ENCODE measurements at regions not wholly inside any gene's neighbourhood (a gene's known extent, or its start where the extent isn't known, plus 50 kb on each side); places are given as distances from the start of the nearest gene placed in this dataset.

DNA sequence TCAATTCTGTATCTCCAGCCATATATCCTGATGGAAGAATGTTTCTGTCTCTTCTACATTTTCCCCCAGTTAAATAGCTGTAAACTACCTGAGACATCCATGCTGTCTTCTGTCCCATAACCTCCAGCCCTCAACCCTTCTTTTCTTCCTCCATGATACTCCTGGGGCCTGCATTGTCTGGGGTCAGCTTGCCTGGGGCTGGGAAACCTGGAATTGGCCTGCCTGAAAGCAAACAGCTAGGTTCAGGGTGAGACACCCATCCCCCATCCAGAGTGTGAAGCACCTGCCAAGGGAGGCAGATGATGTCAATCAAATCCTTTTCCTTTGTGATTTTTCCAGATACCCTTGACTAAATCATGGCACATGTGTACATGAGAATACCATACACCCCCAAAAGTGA, 313.7 kb upstream of the MGAT5 start:
- TF ChIP-seq, protein P1, sequence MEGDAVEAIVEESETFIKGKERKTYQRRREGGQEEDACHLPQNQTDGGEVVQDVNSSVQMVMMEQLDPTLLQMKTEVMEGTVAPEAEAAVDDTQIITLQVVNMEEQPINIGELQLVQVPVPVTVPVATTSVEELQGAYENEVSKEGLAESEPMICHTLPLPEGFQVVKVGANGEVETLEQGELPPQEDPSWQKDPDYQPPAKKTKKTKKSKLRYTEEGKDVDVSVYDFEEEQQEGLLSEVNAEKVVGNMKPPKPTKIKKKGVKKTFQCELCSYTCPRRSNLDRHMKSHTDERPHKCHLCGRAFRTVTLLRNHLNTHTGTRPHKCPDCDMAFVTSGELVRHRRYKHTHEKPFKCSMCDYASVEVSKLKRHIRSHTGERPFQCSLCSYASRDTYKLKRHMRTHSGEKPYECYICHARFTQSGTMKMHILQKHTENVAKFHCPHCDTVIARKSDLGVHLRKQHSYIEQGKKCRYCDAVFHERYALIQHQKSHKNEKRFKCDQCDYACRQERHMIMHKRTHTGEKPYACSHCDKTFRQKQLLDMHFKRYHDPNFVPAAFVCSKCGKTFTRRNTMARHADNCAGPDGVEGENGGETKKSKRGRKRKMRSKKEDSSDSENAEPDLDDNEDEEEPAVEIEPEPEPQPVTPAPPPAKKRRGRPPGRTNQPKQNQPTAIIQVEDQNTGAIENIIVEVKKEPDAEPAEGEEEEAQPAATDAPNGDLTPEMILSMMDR (IDR thresholded peaks at IDR 0.05; ENCODE audit: insufficient read depth, low read length, poor library complexity, severe bottlenecking): no peak
- H3K4me3 ChIP-seq (ENCODE audit: low read depth, low read length): no peak overlapping the region

DNA sequence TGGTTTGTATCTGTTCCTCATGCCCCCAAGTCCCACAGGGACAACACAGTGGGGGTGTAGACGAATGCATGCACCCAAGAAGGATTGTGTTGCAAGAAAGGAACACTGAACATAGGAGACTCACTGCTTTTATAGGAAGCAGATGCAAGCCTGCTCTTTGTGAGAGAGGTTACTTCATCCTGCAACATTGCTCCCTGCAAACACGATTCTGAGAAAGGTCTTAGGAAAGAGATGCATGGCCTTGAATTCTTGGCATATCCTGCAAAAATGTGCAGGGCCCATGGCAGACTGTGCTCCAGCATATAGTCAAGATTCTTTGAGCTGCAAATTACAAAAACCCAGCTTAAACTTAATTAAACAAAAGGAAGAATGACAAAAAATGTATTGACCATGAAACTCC, 312.2 kb upstream of the MGAT5 start:
- no peak for DNase-seq (ENCODE audit: low read depth)
- TF ChIP-seq, protein P1 (IDR thresholded peaks at IDR 0.05; ENCODE audit: insufficient read depth, low read length, poor library complexity, severe bottlenecking): no peak
- H3K4me3 ChIP-seq (ENCODE audit: low read depth, low read length): no peak overlapping the region
- H3K27me3 ChIP-seq (ENCODE audit: control insufficient read depth, insufficient read depth, low read length): no peaks in the 10 kb centered on the region
- no peaks in the 10 kb centered on the region for H3K36me3 ChIP-seq (ENCODE audit: control insufficient read depth, insufficient read depth, low read length)

More for the DNA sequence above, 313.7 kb upstream of the MGAT5 start:
- H3K27me3 ChIP-seq (ENCODE audit: control insufficient read depth, insufficient read depth, low read length): no peaks in the 10 kb centered on the region
- H3K36me3 ChIP-seq (ENCODE audit: control insufficient read depth, insufficient read depth, low read length): no peaks in the 10 kb centered on the region
- DNase-seq (ENCODE audit: low read depth): no peak

DNA sequence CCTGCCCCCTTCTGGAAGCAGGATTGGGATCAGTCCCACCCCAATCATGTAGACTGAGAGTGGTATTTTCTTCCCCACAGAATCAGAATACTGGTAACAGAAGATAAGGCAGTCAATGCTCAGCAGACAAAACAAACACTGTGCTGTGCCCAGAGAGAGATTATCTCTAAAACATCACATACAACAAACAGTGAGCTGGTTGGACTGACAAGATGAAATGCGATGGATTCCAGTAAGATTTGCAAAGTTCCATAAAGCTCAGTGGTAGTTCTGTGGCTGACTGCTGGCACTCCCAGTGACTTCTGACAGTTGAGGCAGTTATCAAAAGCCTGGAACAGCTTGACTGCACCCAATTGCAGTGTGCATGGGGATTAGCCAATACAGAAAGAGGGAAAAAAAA, 311.5 kb upstream of the MGAT5 start:
- no peaks in the 10 kb centered on the region for H3K27me3 ChIP-seq (ENCODE audit: control insufficient read depth, insufficient read depth, low read length)
- TF ChIP-seq, protein P1 (IDR thresholded peaks at IDR 0.05; ENCODE audit: insufficient read depth, low read length, poor library complexity, severe bottlenecking): no peak
- H3K4me3 ChIP-seq (ENCODE audit: low read depth, low read length): no peak overlapping the region
- DNase-seq (ENCODE audit: low read depth): no peak
- H3K36me3 ChIP-seq (ENCODE audit: control insufficient read depth, insufficient read depth, low read length): no peaks in the 10 kb centered on the region

DNA sequence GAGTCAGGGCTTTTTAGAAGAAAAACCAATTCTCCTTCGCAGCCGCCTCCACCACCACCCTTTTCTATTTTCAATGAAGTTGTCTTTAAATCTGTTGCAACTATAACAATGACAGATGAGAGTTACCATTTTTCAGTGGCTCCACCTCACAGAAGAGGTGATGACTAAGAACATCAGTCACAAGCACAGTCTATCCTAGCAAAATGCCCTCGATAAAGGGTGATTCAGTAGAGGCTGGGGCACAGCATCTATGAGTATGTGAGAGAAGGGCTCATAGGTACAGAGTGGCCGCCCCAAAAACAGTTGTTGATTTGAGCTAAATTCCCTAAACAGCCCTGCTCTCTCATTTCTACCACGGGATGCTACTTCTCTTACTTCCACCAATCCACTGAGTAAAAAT, 310.8 kb upstream of the MGAT5 start:
- H3K36me3 ChIP-seq (ENCODE audit: control insufficient read depth, insufficient read depth, low read length): no peaks in the 10 kb centered on the region
- TF ChIP-seq, protein P1 (IDR thresholded peaks at IDR 0.05; ENCODE audit: insufficient read depth, low read length, poor library complexity, severe bottlenecking): no peak
- H3K4me3 ChIP-seq (ENCODE audit: low read depth, low read length): no peak overlapping the region
- no peaks in the 10 kb centered on the region for H3K27me3 ChIP-seq (ENCODE audit: control insufficient read depth, insufficient read depth, low read length)
- no peak for DNase-seq (ENCODE audit: low read depth)

DNA sequence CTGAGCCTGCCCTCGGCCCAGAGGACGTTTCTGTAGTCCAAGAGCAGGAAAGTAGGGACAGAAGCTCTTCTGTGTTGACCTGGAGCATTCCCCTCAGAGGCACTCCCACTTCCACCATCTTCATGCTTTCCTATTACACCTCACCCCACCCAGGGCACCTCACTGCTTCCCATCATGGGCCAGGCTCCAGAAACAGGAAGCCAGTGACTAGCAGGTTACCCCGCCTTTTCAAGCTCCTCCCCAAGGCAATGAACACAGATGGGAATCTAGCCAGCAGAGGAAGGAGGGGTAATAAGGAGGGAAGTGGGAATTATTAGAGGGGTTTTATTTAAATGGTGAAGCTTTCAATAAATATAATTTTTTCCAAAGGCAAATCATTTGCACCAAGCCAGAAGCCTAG, 308.8 kb upstream of the MGAT5 start:
- H3K36me3 ChIP-seq (ENCODE audit: control insufficient read depth, insufficient read depth, low read length): no peaks in the 10 kb centered on the region
- TF ChIP-seq, protein P1 (IDR thresholded peaks at IDR 0.05; ENCODE audit: insufficient read depth, low read length, poor library complexity, severe bottlenecking): no peak
- no peak overlapping the region for H3K4me3 ChIP-seq (ENCODE audit: low read depth, low read length)
- H3K27me3 ChIP-seq (ENCODE audit: control insufficient read depth, insufficient read depth, low read length): no peaks in the 10 kb centered on the region
- DNase-seq (ENCODE audit: low read depth): no peak

DNA sequence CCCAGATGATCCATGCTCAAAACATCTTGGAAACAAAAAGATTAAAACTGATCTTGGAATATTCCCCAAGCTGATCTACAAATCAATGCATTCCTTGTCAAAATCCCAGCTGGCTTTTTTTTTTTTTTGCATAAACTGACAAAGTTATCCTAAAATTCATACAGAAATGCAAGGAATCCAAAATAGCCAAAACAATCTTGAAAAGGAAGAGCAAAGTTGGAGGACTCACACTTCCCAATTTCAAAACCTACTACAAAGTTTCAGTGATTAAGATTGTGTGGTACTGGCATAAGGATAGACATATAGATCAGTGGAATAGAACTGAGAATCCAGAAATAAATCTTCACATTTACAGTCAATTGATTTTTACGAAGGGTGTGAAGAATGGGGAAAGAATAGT, 306.8 kb upstream of the MGAT5 start:
- Histone ChIP-seq H3K27me3 (ENCODE audit: control insufficient read depth, insufficient read depth, low read length) (no peaks in the 10 kb centered on the region), H3K36me3 (ENCODE audit: control insufficient read depth, insufficient read depth, low read length) (no peaks in the 10 kb centered on the region), H3K4me3 (ENCODE audit: low read depth, low read length) (no peak overlapping the region)
- DNase-seq (ENCODE audit: low read depth): no peak
- TF ChIP-seq, protein P1 (IDR thresholded peaks at IDR 0.05; ENCODE audit: insufficient read depth, low read length, poor library complexity, severe bottlenecking): no peak

Data from kidney epithelial cell (primary cell).